ENCODE measurements at regions not wholly inside any gene's neighbourhood (a gene's known extent, or its start where the extent isn't known, plus 50 kb on each side); places are given as distances from the start of the nearest gene placed in this dataset.

DNA sequence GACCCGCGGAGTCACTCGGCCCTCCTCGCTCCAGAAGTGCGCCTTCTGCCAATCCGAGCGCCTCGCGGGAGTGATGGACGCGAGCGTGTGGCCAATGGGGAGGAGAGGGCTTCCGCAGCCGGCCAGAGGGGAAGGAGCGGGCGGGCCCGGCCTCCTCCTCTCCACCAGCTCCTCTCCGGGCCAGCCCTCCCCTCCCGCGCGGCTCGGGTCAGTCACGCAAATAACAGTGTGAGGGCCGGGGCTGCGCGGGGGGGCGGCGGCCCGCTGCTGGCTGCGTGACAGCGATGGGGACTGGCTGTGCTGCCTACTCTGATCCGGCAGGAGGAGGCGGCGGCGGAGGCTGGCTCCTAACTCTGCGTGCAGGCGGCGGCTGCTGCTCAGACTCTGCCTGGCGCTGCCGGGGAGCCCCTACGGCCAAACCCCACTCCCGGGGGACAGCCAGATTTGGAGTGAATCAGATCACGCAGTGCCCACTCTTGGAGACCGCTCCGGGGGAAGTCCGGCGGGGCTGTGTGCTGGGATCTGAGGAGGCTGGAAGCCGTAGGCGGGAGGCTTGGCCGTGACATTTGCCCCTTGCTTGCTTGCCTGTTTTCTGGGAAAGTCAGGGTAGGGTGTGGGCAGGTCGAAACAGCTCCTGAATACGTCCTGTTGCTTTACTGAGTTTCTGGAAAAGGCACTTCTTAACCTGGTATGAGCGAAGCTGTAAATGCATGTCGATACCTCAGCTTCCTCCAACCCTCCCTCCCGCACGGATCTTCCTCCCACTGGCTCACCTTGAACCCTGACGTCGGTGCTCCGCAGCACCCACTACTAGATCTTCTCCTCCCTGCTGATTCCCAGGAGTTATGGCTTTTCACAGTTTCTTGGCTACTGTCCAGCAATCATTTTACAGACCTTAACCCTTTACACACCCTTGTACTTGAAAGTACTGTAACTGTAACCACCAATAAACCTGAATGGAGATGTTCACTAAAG, 97.9 kb upstream of the SERTAD2 start (continued):
- TF ChIP-seq SKI (IDR thresholded peaks at IDR 0.05; ENCODE audit: partially characterized antibody) (peak; percentile 82), ZNF703 (CRISPR knock-in tag; IDR thresholded peaks at IDR 0.05; ENCODE audit: borderline replicate concordance) (0 out of 2 replicates have a peak, but pooled peaks have one; percentile 63), ZNF331 (CRISPR knock-in tag; IDR thresholded peaks at IDR 0.05) (peak; percentile 55; the same call in 1 of the 2 replicates), REL (CRISPR knock-in tag; conservative IDR thresholded peaks at IDR 0.05) (no peak), PBX2 (CRISPR knock-in tag; IDR thresholded peaks at IDR 0.05) (peak; percentile 94), NRL (CRISPR knock-in tag; IDR thresholded peaks at IDR 0.05; ENCODE audit: borderline replicate concordance) (peak; percentile 91; the same call in 1 of the 2 replicates), ZBTB7B (CRISPR knock-in tag; IDR thresholded peaks at IDR 0.05) (no peak), ISX (CRISPR knock-in tag; conservative IDR thresholded peaks at IDR 0.05) (no peak), ZNF230 (CRISPR knock-in tag; IDR thresholded peaks at IDR 0.05) (peak; percentile 95), TMF1 (CRISPR knock-in tag; IDR thresholded peaks at IDR 0.05; ENCODE audit: low read depth) (peak; percentile 79), ZNF225 (CRISPR knock-in tag; IDR thresholded peaks at IDR 0.05) (peak; percentile 88), RFX1 (IDR thresholded peaks at IDR 0.05) (no peak), MZF1 (CRISPR knock-in tag; IDR thresholded peaks at IDR 0.05; ENCODE audit: borderline replicate concordance) (no peak), ATF7-NPFF (CRISPR knock-in tag; IDR thresholded peaks at IDR 0.05; ENCODE audit: low read depth) (peak; percentile 70; the same call in 1 of the 2 replicates), SETDB1 (CRISPR knock-in tag; IDR thresholded peaks at IDR 0.05; ENCODE audit: borderline replicate concordance) (no peak), ZNF329 (CRISPR knock-in tag; IDR thresholded peaks at IDR 0.05; ENCODE audit: low read depth) (0 out of 2 replicates have a peak, but pooled peaks have one; percentile 19), ZNF75D (CRISPR knock-in tag; IDR thresholded peaks at IDR 0.05; ENCODE audit: borderline replicate concordance) (no peak), PHF5A (CRISPR knock-in tag; IDR thresholded peaks at IDR 0.05; ENCODE audit: low read depth, unreplicated experiment) (no peak), MBD4 (IDR thresholded peaks at IDR 0.05; ENCODE audit: borderline replicate concordance, low read length) (no peak), ZFP36L1 (CRISPR knock-in tag; IDR thresholded peaks at IDR 0.05) (no peak), ZNF772 (CRISPR knock-in tag; IDR thresholded peaks at IDR 0.05) (no peak), ZBTB3 (CRISPR knock-in tag; IDR thresholded peaks at IDR 0.05; ENCODE audit: borderline replicate concordance, low read depth) (peak; percentile 79), ETV5 (CRISPR knock-in tag; IDR thresholded peaks at IDR 0.05; ENCODE audit: borderline replicate concordance) (peak; percentile 25; the same call in 1 of the 2 replicates), RFX3 (CRISPR knock-in tag; IDR thresholded peaks at IDR 0.05) (no peak), TBP (CRISPR knock-in tag; IDR thresholded peaks at IDR 0.05) (no peak), ZNF430 (CRISPR knock-in tag; IDR thresholded peaks at IDR 0.05) (peak; percentile 79; the same call in 1 of the 2 replicates)
- TF ChIP-seq, protein P1, sequence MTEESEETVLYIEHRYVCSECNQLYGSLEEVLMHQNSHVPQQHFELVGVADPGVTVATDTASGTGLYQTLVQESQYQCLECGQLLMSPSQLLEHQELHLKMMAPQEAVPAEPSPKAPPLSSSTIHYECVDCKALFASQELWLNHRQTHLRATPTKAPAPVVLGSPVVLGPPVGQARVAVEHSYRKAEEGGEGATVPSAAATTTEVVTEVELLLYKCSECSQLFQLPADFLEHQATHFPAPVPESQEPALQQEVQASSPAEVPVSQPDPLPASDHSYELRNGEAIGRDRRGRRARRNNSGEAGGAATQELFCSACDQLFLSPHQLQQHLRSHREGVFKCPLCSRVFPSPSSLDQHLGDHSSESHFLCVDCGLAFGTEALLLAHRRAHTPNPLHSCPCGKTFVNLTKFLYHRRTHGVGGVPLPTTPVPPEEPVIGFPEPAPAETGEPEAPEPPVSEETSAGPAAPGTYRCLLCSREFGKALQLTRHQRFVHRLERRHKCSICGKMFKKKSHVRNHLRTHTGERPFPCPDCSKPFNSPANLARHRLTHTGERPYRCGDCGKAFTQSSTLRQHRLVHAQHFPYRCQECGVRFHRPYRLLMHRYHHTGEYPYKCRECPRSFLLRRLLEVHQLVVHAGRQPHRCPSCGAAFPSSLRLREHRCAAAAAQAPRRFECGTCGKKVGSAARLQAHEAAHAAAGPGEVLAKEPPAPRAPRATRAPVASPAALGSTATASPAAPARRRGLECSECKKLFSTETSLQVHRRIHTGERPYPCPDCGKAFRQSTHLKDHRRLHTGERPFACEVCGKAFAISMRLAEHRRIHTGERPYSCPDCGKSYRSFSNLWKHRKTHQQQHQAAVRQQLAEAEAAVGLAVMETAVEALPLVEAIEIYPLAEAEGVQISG (CRISPR knock-in tag; IDR thresholded peaks at IDR 0.05), result peak; percentile 40; the same call in 1 of the 2 replicates
- TF ChIP-seq, protein P2, sequence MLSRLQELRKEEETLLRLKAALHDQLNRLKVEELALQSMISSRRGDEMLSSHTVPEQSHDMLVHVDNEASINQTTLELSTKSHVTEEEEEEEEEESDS (CRISPR knock-in tag; IDR thresholded peaks at IDR 0.05; ENCODE audit: borderline replicate concordance), result 0 out of 2 replicates have a peak, but pooled peaks have one; percentile 59

Data from HepG2 (cell line).